ENCODE measurements at regions not wholly inside any gene's neighbourhood (a gene's known extent, or its start where the extent isn't known, plus 50 kb on each side); places are given as distances from the start of the nearest gene placed in this dataset.

DNA sequence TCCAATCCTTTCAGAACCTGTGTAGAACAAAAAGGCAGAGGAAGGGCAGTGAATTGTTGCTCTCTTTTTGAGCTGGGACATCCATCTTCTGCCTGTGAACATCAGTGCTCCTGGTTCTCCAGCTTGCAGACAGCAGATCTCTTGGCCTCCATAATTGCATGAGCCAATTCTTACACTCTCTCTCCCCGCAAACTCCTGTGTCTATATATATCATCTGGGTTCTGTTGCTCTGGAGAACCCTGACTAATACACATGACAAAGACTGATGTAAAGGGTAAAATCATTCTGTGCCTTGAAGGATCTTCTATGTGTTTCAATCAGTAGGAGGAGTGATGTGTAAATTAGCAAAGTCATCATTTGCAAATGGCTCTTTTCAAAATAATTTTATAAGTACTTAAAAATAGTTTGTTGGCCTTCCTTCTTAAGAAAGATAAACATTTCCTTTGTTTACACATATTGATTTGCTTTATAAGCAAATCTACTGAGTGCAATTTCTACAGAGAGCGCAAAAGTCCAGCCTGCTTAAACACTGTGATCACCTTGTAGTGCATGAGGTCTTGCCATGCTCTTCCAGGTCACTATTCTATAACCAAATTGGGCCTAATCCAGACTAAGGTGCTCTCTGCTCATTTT lies 154.9 kb upstream of the ANKRD28 start:
- no peak for DNase-seq (ENCODE audit: low read depth)

DNA sequence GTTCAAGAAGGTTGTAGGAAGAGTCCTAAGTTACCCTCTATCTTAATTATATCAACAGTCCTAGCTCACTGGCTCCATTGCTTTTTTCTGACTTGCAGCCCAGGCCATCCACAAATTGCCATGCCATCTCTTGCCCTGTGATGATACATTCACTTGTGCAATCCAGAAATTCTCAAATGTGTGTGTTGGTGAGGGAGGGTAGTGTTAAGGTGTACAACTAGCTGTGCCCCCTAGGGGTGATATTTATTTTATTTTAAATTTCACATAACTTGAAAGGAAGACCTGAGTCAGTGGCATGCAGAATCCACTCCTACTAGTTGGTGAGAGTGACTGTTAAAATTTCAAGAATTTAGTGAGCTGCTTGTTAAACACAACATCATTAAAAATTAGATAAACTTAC lies 156.1 kb upstream of the ANKRD28 start:
- no peak for DNase-seq (ENCODE audit: low read depth)

DNA sequence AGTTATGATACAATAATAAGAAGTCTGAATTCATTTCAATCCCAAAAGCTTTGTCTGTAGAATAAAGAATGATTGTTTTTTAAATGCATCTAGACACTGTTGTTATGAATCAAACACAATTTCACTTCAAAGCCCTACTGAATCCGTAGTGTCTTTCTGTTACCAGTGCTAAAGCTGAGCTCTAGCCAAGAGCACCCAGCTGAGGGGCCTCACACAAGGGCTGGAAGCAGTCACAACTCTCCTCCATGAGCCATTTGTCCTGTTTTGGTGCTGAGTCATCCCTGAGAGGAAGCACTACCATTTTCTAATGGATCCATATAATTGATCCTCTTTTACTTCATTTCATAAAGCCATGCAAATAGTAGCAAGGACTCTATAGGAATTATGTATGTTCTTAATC lies 158.2 kb upstream of the ANKRD28 start:
- no peak for DNase-seq (ENCODE audit: low read depth)

DNA sequence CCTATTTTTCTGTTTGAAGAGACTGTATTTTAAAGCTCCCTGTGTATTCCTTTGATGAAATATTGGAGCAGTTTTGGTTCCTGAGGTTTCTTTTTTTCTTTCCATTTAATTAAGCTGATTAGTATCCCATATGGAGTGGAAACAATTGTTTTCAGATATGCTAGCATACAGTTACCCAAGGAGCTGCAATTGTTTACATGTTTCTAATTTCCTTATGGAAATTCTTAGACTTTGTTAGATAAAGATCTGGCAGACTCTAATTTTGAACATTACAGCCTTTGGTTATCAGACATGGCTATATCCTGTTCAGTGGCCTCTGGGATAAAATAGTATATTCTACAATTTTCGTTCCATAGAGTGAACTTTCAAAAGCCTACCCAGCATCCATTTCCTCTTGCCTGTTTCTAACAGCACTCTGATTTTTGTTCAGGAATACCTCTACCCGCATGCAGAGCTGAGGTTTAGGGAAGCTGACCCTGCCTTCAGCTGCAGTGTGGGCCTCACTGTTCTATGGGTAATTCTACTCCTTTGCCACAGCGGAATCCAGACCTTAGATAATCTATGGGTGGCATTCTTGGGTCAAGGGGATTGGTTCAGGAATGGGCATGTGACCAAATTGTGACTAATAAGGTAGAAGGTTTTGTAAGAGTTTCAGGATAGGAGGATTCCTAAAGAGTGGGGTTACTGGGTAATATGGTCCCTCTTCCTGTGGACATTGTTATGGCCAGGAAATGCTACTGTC lies 161.1 kb upstream of the ANKRD28 start:
- no peak for DNase-seq (ENCODE audit: low read depth)

DNA sequence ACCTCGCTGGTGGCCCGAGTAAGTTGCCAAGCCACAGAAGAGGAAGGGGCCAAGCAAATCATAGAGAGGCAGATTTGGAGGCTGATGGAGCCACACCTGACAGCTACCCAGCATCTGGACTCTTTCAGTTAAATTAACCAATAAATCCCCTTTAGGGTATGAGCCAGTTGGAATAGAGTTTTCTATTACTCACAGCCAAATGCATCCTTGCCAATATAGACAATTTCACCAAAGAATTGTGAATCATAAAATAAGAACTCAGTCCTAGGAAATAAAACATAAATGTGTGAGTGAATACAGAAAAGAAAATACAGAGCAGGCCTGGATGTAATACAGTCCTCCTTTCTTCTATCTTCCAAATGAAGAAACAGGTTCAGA lies 161.6 kb upstream of the ANKRD28 start:
- DNase-seq (ENCODE audit: low read depth), result no peak

DNA sequence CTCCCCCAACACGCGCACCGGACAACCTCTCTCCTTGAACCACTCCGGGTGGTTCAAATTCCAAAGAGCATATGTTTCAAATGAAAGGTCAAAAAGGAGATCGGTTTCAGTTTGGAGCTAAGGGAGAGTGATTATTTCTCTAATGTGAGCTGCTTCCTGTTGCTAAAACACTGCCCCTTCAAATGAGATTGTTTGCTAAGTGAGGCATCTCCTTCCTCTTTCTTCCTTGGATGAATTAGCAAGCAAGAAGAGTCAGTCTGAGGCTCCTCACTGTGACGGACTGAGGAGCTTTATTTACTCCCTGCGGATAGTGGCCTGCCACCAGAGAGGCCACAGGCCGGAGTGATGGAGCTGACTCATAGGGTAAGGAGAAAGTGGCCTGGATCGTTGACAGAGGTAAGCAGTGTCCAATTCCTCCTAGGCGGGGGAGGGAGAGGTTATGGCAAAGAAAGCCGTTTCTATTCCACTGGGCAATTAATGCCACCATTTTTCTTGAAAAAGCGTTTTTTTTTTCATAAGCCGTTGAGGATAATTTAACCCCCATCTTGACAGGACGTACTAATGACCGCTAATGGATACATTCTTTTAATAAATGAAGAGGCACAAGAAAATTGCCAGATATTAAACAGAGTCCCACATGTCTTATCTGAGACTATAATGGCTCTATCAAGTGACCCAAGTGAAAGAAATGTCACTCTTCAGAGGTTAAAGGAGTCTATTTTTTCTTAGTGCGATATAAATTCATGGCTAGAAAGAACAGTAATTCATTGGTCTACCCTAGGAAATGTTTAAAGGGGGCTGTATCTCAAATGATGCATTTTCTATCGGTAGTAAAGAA lies 167.0 kb upstream of the ANKRD28 start:
- no peak for DNase-seq (ENCODE audit: low read depth)

DNA sequence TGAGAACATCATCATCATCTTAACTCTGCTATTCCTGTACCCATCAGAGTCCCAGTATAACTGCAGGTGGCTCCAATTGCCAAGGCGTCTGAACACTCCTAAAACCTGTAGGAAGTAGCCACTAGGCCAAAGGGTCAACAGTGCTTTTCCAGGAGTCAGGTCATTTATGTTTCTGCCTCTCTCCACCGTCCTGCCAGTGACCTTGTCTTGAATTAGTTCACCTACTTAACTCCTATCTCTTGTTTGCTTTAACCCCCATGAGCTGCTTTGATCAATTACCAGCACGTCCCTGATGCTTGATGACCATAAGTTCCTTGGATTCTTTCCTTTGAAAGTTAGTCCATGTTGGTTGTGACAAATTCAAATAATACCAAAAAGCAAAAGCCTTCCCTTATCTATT lies 169.8 kb upstream of the ANKRD28 start:
- no peak for DNase-seq (ENCODE audit: low read depth)

DNA sequence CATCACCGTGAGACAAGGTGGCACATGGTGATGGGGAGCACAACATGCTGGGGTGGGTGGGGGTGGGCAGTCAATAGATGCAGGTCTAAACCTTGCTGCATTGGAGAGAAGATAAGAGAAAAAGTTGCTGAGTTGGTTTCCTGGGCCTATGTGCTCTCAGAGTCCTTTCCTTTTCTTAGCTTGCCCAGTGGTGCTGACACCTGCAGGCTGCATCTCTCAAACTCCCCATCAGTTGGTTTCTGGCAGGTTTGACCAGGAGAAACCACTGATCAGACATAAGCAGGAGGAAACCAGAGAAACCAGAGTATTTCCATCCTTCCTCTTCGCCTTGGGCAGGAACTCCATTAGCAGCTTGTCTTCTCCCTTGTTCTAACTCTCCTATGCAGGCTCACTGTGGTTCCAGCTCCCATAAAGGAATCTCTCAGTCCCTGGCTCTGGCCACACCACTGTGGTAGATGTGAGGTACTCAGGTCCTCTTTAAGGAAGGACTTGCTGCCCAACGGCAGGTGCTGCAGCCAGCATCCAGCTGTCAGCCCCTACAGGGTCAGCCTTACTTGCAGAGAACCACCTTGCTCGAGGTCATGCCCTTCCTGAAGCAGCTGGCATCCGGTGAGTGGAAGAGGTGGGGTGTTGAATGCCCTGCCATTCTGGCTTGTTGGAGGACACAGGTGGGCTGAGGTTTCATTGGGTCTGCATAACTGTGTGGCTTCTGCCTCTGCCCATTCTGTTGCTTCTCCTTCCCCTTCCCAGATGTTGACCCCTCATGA lies 172.3 kb upstream of the ANKRD28 start:
- no peak for DNase-seq (ENCODE audit: low read depth)

DNA sequence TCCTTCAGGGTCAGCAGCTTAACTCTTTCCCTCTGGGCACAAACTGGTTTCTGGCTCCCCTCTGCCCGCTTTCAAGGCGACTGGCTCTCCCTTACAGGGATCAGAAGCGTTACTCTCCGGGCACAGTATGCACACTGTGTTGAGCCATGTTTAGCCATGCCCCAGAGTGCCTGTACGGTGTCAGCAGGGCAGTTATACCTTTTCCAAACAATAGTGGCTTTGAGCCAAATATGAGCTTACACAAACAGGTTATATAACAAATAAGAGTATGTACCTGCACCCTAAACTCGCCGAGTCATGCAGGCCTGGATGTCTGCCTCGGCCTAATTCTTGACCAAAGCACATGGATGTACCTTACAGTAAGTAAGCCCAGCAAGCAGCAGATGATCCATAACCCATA lies 175.6 kb upstream of the ANKRD28 start:
- DNase-seq (ENCODE audit: low read depth), result no peak

DNA sequence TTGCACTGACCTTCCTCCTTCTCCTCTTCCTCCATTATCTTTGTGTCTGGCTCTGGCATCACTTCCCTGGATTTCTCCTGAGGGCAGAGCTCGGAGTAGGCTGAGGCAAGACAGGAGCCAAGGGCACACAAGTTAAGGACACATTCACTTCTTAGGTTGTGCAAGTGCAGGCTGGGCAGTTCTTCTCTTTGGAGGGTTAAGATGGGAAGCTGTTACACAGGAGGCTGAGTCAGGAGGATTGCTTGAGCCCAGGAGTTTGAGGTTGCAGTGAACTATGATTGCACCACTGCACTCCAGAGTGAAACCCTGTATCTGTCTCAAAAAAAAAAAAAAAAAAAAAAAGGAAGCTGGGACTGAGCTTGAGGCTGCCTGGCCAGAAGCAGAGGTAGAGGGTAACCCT lies 176.2 kb upstream of the ANKRD28 start:
- no peak for DNase-seq (ENCODE audit: low read depth)

DNA sequence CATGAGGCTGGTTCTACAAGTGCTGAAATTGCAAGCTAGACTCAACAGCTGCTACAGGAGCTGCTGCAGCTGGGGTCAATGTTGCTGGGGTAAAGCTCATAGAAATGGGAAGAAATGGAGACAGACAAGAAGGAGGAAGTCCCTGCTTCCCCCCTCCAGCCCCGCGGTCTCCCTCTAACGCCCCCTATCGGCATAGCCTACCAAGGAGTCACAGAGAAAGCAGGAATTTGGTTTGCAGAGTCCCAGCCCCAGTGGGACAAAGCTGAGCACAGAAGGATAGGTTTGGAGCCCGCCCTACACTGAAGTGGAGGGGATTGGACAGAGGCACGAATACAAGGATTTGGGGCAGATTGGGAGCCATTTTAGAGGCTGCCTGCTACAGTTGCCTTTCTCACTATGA lies 176.9 kb upstream of the ANKRD28 start:
- DNase-seq (ENCODE audit: low read depth), result no peak

DNA sequence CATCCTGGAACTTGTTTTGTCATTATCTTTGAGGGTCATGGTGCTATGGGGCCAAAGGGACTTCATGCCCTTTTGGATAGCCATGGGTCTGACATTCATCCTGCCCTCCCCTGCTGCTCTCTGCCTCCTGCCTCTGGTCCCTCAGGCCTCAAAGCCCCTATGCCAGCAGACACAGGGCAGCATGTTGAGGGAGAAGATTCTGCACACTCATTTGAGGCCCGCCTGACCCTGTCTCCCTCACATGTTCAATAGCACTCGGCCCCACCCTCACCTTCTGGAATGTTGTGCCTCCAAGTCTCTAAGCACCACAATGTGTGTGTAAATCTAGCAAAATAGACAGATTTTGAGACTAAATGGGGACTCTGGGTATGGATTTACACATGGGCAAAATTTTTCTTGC lies 178.7 kb upstream of the ANKRD28 start:
- DNase-seq (ENCODE audit: low read depth), result no peak

DNA sequence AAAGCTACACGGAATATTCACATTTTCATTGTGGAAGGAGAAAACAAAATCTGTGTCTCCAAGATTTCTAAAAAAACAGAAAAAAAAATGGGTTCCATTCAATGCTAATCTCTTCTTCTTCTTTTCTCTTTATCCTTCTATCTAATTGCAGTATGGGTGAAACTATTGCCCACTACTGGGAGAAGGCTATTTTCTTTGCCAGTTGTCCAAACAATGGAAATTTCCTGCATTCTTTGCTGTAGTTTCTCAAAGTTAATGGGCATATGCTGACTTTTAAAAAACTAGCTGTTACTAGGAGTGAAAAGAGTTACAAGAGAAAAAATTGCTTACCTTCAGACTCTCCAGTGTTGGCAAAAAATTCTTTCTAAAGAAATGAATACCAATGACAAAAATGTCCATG lies 179.3 kb upstream of the ANKRD28 start:
- no peak for DNase-seq (ENCODE audit: low read depth)

DNA sequence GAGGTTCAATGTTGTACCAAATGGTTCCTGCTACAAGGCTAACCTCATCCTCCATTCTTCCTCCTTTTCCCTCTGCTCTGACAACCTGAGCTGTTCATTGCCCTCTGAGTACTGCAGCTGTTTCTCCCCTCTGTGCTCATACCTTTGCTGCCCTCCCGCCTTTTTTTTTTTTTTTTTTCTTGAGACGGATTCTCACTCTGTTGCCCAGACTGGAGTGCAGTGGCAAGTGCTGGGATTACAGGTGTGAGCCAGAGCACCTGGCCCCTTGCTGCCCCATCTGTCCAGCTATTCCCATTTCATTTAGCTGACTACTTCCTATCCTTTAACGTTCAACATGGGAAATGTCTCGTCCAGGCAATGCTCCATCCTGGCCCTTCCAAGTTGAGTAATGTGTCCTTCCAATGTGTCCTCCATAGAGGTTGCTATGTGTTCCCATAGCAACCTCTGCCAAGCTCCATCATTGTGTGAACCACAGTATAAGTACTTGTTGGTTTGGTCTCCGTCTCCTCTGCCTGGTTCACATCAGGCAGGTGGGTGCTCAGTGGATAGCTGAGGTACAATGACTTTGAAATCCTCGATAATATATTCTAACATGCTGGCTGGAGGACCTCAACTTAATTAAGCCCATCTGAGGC lies 179.9 kb upstream of the ANKRD28 start:
- DNase-seq (ENCODE audit: low read depth), result no peak

DNA sequence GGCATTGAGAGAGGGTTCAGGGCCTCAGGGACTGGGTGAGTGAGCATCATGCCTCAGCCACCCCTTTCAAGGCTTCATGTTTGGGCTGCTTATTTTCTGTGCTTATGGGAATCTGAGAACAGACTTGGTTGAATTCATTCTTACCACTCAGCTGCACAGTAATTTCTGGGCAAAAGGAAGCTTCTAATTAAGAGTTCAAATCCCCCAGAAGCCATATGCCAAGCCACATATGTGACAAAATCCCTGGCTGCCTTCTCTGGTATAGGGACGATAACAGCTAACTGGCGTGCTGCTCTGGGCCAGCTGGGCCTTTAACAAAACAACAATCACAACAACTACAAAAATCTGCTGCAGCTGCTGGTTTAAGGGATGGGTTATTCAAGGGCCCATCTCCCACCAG lies 181.0 kb upstream of the ANKRD28 start:
- DNase-seq (ENCODE audit: low read depth), result no peak

DNA sequence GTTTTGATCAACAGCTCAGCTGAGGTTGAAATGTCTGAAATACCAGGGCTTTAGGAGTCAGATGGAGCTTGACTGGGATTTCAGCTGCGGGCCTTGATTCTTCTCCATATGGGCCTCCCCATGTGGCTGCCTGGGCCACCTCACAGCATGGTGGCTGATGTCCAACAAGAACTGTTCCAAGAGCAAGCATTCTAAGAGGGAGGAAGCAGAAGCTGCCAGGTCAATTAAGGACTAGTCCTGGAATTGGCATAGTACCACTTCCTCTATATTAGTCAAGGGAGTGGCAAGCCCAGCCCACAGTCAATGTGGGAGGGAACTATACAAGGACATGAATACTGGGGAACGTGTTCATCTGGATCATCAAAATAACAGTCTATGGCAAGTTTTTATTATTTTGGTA lies 181.7 kb upstream of the ANKRD28 start:
- no peak for DNase-seq (ENCODE audit: low read depth)

DNA sequence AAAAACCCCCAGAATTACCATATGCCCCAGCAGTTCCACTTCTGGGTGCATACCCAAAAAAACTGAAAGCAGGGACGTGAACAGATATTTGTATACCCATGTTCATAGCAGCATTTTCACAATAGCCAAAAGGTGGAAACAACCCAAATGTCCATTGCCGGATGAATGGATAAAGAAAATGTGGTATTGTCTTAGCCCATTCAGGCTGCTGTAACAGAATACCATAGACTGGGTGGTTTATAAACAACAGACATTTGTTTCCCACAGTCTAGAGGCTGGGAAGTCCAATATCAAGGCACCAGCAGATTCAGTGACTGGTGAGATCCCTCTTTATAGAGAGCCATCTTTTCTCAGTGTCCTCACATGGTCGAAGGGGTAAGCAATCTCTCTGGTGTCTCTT lies 182.1 kb upstream of the ANKRD28 start:
- no peak for DNase-seq (ENCODE audit: low read depth)

DNA sequence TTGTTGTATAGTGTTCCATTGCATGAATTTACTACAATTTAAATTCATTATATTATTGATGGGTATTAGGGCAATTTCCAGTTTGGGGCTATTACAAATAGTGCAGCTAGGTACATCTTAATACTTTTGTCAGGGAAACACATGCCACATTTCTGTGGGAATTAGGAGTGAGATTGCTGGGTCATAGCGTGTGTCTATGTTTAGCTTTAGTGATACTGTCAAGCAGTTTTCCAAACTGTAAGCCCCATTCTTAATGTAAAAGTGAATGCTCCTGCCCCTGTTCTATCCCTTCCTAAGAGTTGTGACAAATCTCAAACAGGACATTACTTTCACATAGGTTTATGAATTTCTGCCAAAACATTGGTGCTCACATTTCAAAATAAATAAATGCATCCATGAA lies 184.5 kb upstream of the ANKRD28 start:
- DNase-seq (ENCODE audit: low read depth), result no peak

DNA sequence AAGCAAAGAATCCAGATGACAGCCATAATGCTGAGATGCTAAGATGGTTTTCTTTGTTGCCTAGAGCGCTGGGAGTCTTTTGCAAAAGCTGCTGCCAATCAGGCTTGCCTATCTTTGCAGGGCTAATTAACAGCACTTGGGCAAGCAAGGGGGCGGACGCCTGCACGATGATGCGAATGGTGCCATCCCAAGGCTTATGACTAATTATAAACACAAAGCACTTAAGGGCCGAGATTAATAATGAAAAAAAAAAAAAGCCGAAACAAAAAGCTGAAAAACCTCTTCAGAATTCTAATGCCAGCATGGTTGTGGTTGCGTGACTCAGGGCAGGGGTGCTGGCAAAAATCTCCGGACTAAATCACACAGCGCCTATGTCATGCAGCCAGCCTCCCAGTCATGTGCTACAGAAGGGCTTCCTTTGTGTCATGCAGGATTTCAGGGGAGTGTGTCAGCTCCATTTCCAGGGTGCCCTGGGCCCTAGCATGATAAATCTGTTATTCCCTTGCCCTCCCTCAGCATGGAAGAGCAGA lies 185.0 kb upstream of the ANKRD28 start:
- no peak for DNase-seq (ENCODE audit: low read depth)

DNA sequence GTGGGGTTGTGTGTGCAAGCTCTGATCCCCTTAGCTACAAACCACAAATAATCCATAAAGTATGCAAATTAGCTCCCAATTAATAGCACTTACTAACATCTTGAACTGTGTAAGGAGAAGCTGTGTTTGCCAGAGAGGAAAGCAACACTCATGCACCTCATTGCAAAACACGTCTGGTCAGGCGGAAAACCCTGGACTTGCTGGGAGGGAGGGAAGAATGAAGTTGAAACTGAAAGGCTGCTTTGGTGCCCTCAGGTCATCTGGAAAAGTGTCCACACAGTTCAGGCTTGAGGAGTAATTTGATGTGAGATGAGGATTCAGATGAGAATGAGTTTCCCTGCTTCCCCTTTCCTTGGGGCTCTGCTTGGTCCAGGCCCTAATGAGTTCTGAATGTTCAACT lies 185.5 kb upstream of the ANKRD28 start:
- DNase-seq (ENCODE audit: low read depth), result no peak

DNA sequence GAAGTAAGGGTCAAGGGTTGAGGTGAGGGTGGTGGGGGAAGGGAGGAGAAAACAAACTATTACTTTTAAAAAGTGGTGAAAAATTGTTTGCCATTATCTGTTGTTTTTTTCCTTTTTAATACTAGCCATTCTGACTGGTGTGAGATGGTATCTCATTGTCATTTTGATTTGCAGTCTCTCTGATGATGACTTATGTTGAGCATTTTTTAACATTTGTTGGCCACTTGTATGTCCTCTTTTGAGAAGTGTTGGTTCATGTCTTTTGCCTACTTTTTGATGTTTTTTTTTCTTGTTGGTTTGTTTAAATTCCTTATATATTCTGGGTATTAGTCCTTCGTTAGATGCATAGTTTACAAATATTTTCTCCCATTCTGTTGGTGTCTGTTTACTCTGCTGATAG lies 185.9 kb upstream of the ANKRD28 start:
- no peak for DNase-seq (ENCODE audit: low read depth)

DNA sequence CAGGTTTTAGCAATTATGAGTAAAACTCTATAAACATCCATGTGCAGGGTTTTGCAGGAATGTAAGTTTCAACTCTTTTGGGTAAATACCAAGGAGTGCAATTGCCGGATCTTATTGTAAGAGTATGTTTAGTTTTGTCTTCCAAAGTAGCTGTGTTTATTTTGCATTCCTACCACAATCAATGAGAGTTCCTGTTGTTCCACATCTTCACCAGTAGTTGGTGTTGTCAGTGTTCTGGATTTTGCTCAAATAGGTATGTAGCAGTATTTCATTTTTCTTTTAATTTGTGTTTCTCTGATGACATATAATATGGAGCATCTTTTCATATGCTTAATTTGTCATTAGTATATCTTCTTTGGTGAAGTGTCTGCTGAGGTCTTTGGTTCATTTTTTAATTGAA lies 185.1 kb upstream of the GALNT15 start:
- no peak for DNase-seq (ENCODE audit: low read depth)

Measured in stimulated activated CD4-positive, alpha-beta T cell treated with anti-CD3 and anti-CD28 coated beads, Interleukin-2, amount 100 ng/mL, for 4 hours (primary cell).